Colonic mucosa (tissue), 4 donors: ENCODE measurements at regions not wholly inside any gene's neighbourhood (a gene's known extent, or its start where the extent isn't known, plus 50 kb on each side); places are given as distances from the start of the nearest gene placed in this dataset.

Source experiments
- DNase-seq: peaks from one replicate; pipeline ENCODE4 v3.0.0-alpha.2; 2020
- H3K27ac ChIP-seq: fragments of 200-600 bp; one replicate; pipeline ENCODE4 v1.8.0; 2021
- H3K27me3 ChIP-seq: fragments of 200-600 bp; one replicate; pipeline ENCODE4 v1.8.0; 2021
- H3K36me3 ChIP-seq: fragments of 200-600 bp; one replicate; pipeline ENCODE4 v1.8.0; 2021
- H3K4me1 ChIP-seq: fragments of 200-600 bp; one replicate; pipeline ENCODE4 v1.8.0; 2021; ENCODE audit warnings: mild to moderate bottlenecking
- H3K4me3 ChIP-seq: fragments of 200-600 bp; one replicate; pipeline ENCODE4 v1.8.0; 2021
- H3K9ac ChIP-seq, 2 donors: one replicate each; pipeline ENCODE4 v1.7.0; 2013; ENCODE audit warnings: control low read depth in 2 of 2, low read depth in 2 of 2, low read length in 2 of 2
- H3K9me3 ChIP-seq: fragments of 200-600 bp; one replicate; pipeline ENCODE4 v1.8.0; 2021
- CTCF ChIP-seq: fragments of 200-600 bp; IDR thresholded peaks from one replicate; pipeline ENCODE4 v1.8.0; 2022; ENCODE audit warnings: antibody characterized with exemption, mild to moderate bottlenecking
- intact Hi-C: fragments of 100-400 bp; cut with DNase I; formaldehyde crosslinking; loops from one replicate; pipeline ENCODE4 v1.14.1; 2022
- donor health status: healthy.
- donor health status: DM: no; HTN: no; CAD: no.
- donor health status: DM: no; HTN: no; CAD: no.

GRCh38 chr14:58824796-58825195 is 187.0 kb downstream of the DACT1 start:
- no peak for DNase-seq
- H3K9me3 ChIP-seq = no peaks in the 10 kb centered on the region
- no peaks in the 10 kb centered on the region for H3K36me3 ChIP-seq
- TF ChIP-seq CTCF = no peak
- intact Hi-C loops = loop anchor here (10.0 kb wide), 1 partner anchor 180 kb away; no protein-coding TSS in a partner anchor
- H3K4me1 ChIP-seq = no peaks in the 10 kb centered on the region
- no peak overlapping the region for H3K9ac ChIP-seq
- no peak overlapping the region for H3K4me3 ChIP-seq
- H3K27me3 ChIP-seq = no peaks in the 10 kb centered on the region
- H3K27ac ChIP-seq = no peak overlapping the region

GRCh38 chr14:58825606-58826005 is 187.8 kb downstream of the DACT1 start:
- no peak for DNase-seq
- H3K9ac ChIP-seq = no peak overlapping the region
- no peaks in the 10 kb centered on the region for H3K4me1 ChIP-seq
- no peak overlapping the region for H3K27ac ChIP-seq
- intact Hi-C loops = loop anchor here (10.0 kb wide), 1 partner anchor 181 kb away; no protein-coding TSS in a partner anchor
- no peak overlapping the region for H3K4me3 ChIP-seq
- no peaks in the 10 kb centered on the region for H3K36me3 ChIP-seq
- no peaks in the 10 kb centered on the region for H3K27me3 ChIP-seq
- no peak for TF ChIP-seq CTCF
- H3K9me3 ChIP-seq = no peaks in the 10 kb centered on the region

- Histone ChIP-seq H3K9ac (no peak overlapping the region), H3K27me3 (no peaks in the 10 kb centered on the region), H3K36me3 (no peaks in the 10 kb centered on the region), H3K9me3 (no peaks in the 10 kb centered on the region), H3K4me1 (no peaks in the 10 kb centered on the region), H3K4me3 (no peak overlapping the region), H3K27ac (no peak overlapping the region)
- intact Hi-C loops = loop anchor here (10.0 kb wide), 1 partner anchor 182 kb away; no protein-coding TSS in a partner anchor
- TF ChIP-seq CTCF = no peak
- DNase-seq = no peak
These were observed 189.3 kb downstream of the DACT1 start for GRCh38 chr14:58826845-58827686.

GRCh38 chr14:58828298-58828697 is 190.5 kb downstream of the DACT1 start:
- Histone ChIP-seq H3K27me3 (no peaks in the 10 kb centered on the region), H3K27ac (no peak overlapping the region), H3K9ac (no peak overlapping the region), H3K4me1 (no peaks in the 10 kb centered on the region), H3K4me3 (no peak overlapping the region), H3K9me3 (no peaks in the 10 kb centered on the region), H3K36me3 (no peaks in the 10 kb centered on the region)
- DNase-seq = no peak
- intact Hi-C loops = loop anchor here (10.0 kb wide), 1 partner anchor 183 kb away; no protein-coding TSS in a partner anchor
- no peak for TF ChIP-seq CTCF

GRCh38 chr14:58829594-58829993 is 191.8 kb downstream of the DACT1 start:
- intact Hi-C loops = loop anchor here (10.0 kb wide), 1 partner anchor 185 kb away; no protein-coding TSS in a partner anchor
- Histone ChIP-seq H3K9me3 (no peaks in the 10 kb centered on the region), H3K36me3 (no peaks in the 10 kb centered on the region), H3K4me3 (no peak overlapping the region), H3K9ac (no peak overlapping the region), H3K27me3 (no peaks in the 10 kb centered on the region), H3K4me1 (no peaks in the 10 kb centered on the region), H3K27ac (peak overlapping the region; percentile 57)
- DNase-seq = no peak
- no peak for TF ChIP-seq CTCF
